ENCODE measurements at regions not wholly inside any gene's neighbourhood (a gene's known extent, or its start where the extent isn't known, plus 50 kb on each side); places are given as distances from the start of the nearest gene placed in this dataset.

GRCh38 chr10:56258378-56258777, 102.7 kb downstream of the ZWINT start:
- DNase-seq: no peak
- no peaks in the 10 kb centered on the region for H3K79me2 ChIP-seq (ENCODE audit: insufficient read depth, low read length)
- TF ChIP-seq CTCF (IDR thresholded peaks at IDR 0.05; ENCODE audit: borderline replicate concordance, extremely low read depth, low read length, poor library complexity, severe bottlenecking) (no peak), EZH2 (IDR thresholded peaks at IDR 0.05; ENCODE audit: borderline replicate concordance, low read depth, low read length, severe bottlenecking) (no peak)
- H3K4me1 ChIP-seq (ENCODE audit: insufficient read depth, low read length): no peaks in the 10 kb centered on the region
- no peaks in the 10 kb centered on the region for H3K9me3 ChIP-seq (ENCODE audit: insufficient read depth, low read length, severe bottlenecking)
- H2AFZ ChIP-seq (ENCODE audit: low read depth, low read length): no peak overlapping the region
- H4K20me1 ChIP-seq (ENCODE audit: insufficient read depth, low read length): no peaks in the 10 kb centered on the region
- no peaks in the 10 kb centered on the region for H3K27me3 ChIP-seq (ENCODE audit: insufficient read depth, low read length, poor library complexity)
- H3K9ac ChIP-seq (ENCODE audit: low read depth, low read length): no peak overlapping the region
- no peaks in the 10 kb centered on the region for H3K36me3 ChIP-seq (ENCODE audit: insufficient read depth, low read length)
- H3K27ac ChIP-seq (ENCODE audit: low read length): no peak overlapping the region
- no peak overlapping the region for H3K4me2 ChIP-seq (ENCODE audit: insufficient read depth, low read length)
- ATAC-seq (ENCODE audit: insufficient read depth, low read depth): no peak
- H3K4me3 ChIP-seq (ENCODE audit: low read depth in 1 of 2, low read length in 2 of 2): no peak overlapping the region

- Histone ChIP-seq H3K9me3 (ENCODE audit: insufficient read depth, low read length, severe bottlenecking) (no peaks in the 10 kb centered on the region), H2AFZ (ENCODE audit: low read depth, low read length) (no peak overlapping the region), H3K4me2 (ENCODE audit: insufficient read depth, low read length) (no peak overlapping the region), H3K79me2 (ENCODE audit: insufficient read depth, low read length) (no peaks in the 10 kb centered on the region), H3K36me3 (ENCODE audit: insufficient read depth, low read length) (no peaks in the 10 kb centered on the region), H3K27me3 (ENCODE audit: insufficient read depth, low read length, poor library complexity) (no peaks in the 10 kb centered on the region), H3K27ac (ENCODE audit: low read length) (no peak overlapping the region), H3K4me3 (ENCODE audit: low read depth in 1 of 2, low read length in 2 of 2) (no peak overlapping the region), H3K9ac (ENCODE audit: low read depth, low read length) (no peak overlapping the region), H4K20me1 (ENCODE audit: insufficient read depth, low read length) (no peaks in the 10 kb centered on the region), H3K4me1 (ENCODE audit: insufficient read depth, low read length) (no peaks in the 10 kb centered on the region)
- no peak for DNase-seq
- no peak for TF ChIP-seq CTCF (IDR thresholded peaks at IDR 0.05; ENCODE audit: borderline replicate concordance, extremely low read depth, low read length, poor library complexity, severe bottlenecking)
- TF ChIP-seq EZH2 (IDR thresholded peaks at IDR 0.05; ENCODE audit: borderline replicate concordance, low read depth, low read length, severe bottlenecking): no peak
- ATAC-seq (ENCODE audit: insufficient read depth, low read depth): no peak
Observed at GRCh38 chr10:56255298-56255697, 105.8 kb downstream of the ZWINT start.

GRCh38 chr10:56240471-56240870, 120.6 kb downstream of the ZWINT start:
- no peaks in the 10 kb centered on the region for H3K36me3 ChIP-seq (ENCODE audit: insufficient read depth, low read length)
- TF ChIP-seq EZH2 (IDR thresholded peaks at IDR 0.05; ENCODE audit: borderline replicate concordance, low read depth, low read length, severe bottlenecking): no peak
- TF ChIP-seq CTCF (IDR thresholded peaks at IDR 0.05; ENCODE audit: borderline replicate concordance, extremely low read depth, low read length, poor library complexity, severe bottlenecking): no peak
- H3K27me3 ChIP-seq (ENCODE audit: insufficient read depth, low read length, poor library complexity): no peaks in the 10 kb centered on the region
- H4K20me1 ChIP-seq (ENCODE audit: insufficient read depth, low read length): no peaks in the 10 kb centered on the region
- H3K4me2 ChIP-seq (ENCODE audit: insufficient read depth, low read length): no peak overlapping the region
- no peak overlapping the region for H2AFZ ChIP-seq (ENCODE audit: low read depth, low read length)
- no peak overlapping the region for H3K4me3 ChIP-seq (ENCODE audit: low read depth in 1 of 2, low read length in 2 of 2)
- H3K27ac ChIP-seq (ENCODE audit: low read length): no peak overlapping the region
- no peaks in the 10 kb centered on the region for H3K4me1 ChIP-seq (ENCODE audit: insufficient read depth, low read length)
- ATAC-seq (ENCODE audit: insufficient read depth, low read depth) (no peak), DNase-seq (no peak)
- no peak overlapping the region for H3K9ac ChIP-seq (ENCODE audit: low read depth, low read length)
- no peaks in the 10 kb centered on the region for H3K79me2 ChIP-seq (ENCODE audit: insufficient read depth, low read length)
- H3K9me3 ChIP-seq (ENCODE audit: insufficient read depth, low read length, severe bottlenecking): no peaks in the 10 kb centered on the region

- no peaks in the 10 kb centered on the region for H3K36me3 ChIP-seq (ENCODE audit: insufficient read depth, low read length)
- DNase-seq: no peak
Observed at GRCh38 chr10:56231436-56231835, 129.6 kb downstream of the ZWINT start.

More at GRCh38 chr10:56231436-56231835, 129.6 kb downstream of the ZWINT start:
- Histone ChIP-seq H4K20me1 (ENCODE audit: insufficient read depth, low read length) (no peaks in the 10 kb centered on the region), H3K27me3 (ENCODE audit: insufficient read depth, low read length, poor library complexity) (no peaks in the 10 kb centered on the region), H3K4me2 (ENCODE audit: insufficient read depth, low read length) (no peak overlapping the region), H2AFZ (ENCODE audit: low read depth, low read length) (no peak overlapping the region), H3K4me1 (ENCODE audit: insufficient read depth, low read length) (no peaks in the 10 kb centered on the region), H3K4me3 (ENCODE audit: low read depth in 1 of 2, low read length in 2 of 2) (no peak overlapping the region), H3K79me2 (ENCODE audit: insufficient read depth, low read length) (no peaks in the 10 kb centered on the region), H3K9me3 (ENCODE audit: insufficient read depth, low read length, severe bottlenecking) (no peaks in the 10 kb centered on the region), H3K9ac (ENCODE audit: low read depth, low read length) (no peak overlapping the region), H3K27ac (ENCODE audit: low read length) (no peak overlapping the region)
- no peak for ATAC-seq (ENCODE audit: insufficient read depth, low read depth)
- TF ChIP-seq CTCF (IDR thresholded peaks at IDR 0.05; ENCODE audit: borderline replicate concordance, extremely low read depth, low read length, poor library complexity, severe bottlenecking) (no peak), EZH2 (IDR thresholded peaks at IDR 0.05; ENCODE audit: borderline replicate concordance, low read depth, low read length, severe bottlenecking) (no peak)

Measured in DND-41 (cell line).